ENCODE measurements at regions not wholly inside any gene's neighbourhood (a gene's known extent, or its start where the extent isn't known, plus 50 kb on each side); places are given as distances from the start of the nearest gene placed in this dataset.

DNA sequence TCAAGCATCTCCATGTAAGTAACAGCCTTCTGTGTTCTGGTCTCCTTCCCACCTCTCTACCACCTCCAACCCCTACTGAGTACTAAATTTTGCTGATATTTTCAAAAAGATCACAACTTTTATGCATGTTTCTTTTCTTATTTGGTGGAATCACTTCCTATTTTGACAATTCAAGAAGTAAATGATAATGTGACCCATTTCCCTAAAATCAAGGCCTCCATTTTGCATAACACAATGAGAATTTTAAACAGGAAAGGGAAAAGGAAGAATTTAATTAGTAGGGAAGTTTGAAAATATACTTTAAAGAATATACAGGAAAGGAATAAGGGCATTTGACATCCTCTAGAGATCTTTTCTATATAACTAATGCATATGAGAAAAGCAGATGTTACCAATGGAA is 212.9 kb upstream of the RASA1 start:
- Histone ChIP-seq H3K36me3 (replicated peaks in 1 of 2; ENCODE audit: control insufficient read depth in 1 of 2, insufficient read depth in 2 of 2, low read length in 2 of 2) (no peaks in the 10 kb centered on the region), H3K27me3 (ENCODE audit: control insufficient read depth in 2 of 2, insufficient read depth in 2 of 2, low read length in 2 of 2) (no peaks in the 10 kb centered on the region), H4K20me1 (ENCODE audit: insufficient read depth, low read length) (no peaks in the 10 kb centered on the region), H3K4me1 (ENCODE audit: control insufficient read depth in 1 of 2, insufficient read depth in 2 of 2, low read length in 2 of 2) (peaks cover 2 to 14% of the 10 kb centered on the region in 2 donors), H3K4me3 (replicated peaks in 1 of 3; ENCODE audit: low read depth in 2 of 3, low read length in 3 of 3) (no peak overlapping the region), H3K27ac (ENCODE audit: low read depth in 1 of 2, low read length in 2 of 2) (peak overlapping the region in 1 of 2 donors; percentile 36), H3K9me3 (replicated peaks in 1 of 2; ENCODE audit: control insufficient read depth in 1 of 2, insufficient read depth in 1 of 2, low read length in 2 of 2) (peaks cover 8% of the 10 kb centered on the region in 2 donors), H3K79me2 (ENCODE audit: insufficient read depth, low read length) (no peaks in the 10 kb centered on the region), H2AFZ (ENCODE audit: insufficient read depth, low read depth, low read length, poor library complexity, severe bottlenecking) (no peak overlapping the region), H3K9ac (ENCODE audit: insufficient read depth, low read length, poor library complexity, severe bottlenecking) (no peak overlapping the region), H3K4me2 (replicated peaks; ENCODE audit: extremely low read depth, low read length, poor library complexity, severe bottlenecking) (no peak overlapping the region)
- H3K4me3 Mint-ChIP-seq, result no peak overlapping the region
- intact Hi-C loops (cut with micrococcal nuclease), result no loop called here
- no peaks in the 10 kb centered on the region for H3K27me3 Mint-ChIP-seq (ENCODE audit: low read depth in 3 of 3)
- no peaks in the 10 kb centered on the region for H3K36me3 Mint-ChIP-seq
- peak overlapping the region in 6 of 7 donors; percentile 34 to 87 (median 61) for H3K27ac Mint-ChIP-seq
- TF ChIP-seq, protein P1, sequence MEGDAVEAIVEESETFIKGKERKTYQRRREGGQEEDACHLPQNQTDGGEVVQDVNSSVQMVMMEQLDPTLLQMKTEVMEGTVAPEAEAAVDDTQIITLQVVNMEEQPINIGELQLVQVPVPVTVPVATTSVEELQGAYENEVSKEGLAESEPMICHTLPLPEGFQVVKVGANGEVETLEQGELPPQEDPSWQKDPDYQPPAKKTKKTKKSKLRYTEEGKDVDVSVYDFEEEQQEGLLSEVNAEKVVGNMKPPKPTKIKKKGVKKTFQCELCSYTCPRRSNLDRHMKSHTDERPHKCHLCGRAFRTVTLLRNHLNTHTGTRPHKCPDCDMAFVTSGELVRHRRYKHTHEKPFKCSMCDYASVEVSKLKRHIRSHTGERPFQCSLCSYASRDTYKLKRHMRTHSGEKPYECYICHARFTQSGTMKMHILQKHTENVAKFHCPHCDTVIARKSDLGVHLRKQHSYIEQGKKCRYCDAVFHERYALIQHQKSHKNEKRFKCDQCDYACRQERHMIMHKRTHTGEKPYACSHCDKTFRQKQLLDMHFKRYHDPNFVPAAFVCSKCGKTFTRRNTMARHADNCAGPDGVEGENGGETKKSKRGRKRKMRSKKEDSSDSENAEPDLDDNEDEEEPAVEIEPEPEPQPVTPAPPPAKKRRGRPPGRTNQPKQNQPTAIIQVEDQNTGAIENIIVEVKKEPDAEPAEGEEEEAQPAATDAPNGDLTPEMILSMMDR (IDR thresholded peaks at IDR 0.05), result no peak
- H3K9me3 Mint-ChIP-seq, result peaks cover 11 to 27% (median 21%) of the 10 kb centered on the region in 7 donors
- H3K4me1 Mint-ChIP-seq, result peaks cover 24% of the 10 kb centered on the region
- DNase-seq, result no peak

DNA sequence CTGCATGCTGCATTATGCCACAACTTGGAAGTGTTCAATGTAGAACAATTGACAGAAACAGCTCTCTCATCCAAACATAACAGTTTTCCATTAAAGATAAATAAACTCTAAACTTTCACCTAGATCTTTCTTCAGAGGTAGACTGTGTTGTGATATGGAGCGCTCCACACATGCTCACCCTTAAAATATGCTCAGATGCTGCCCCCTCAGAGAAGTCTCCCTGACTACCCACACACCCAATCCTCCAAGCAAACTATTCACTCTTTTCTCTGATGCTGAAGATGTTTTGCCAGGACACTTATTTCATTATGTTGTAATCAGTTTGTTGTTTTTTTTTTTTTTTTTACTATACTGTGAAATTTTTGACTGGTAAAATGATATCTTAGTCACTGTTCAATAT is 206.6 kb upstream of the RASA1 start:
- TF ChIP-seq, protein P1 (IDR thresholded peaks at IDR 0.05), result no peak
- Histone ChIP-seq H4K20me1 (ENCODE audit: insufficient read depth, low read length) (no peaks in the 10 kb centered on the region), H3K4me2 (replicated peaks; ENCODE audit: extremely low read depth, low read length, poor library complexity, severe bottlenecking) (no peak overlapping the region), H3K36me3 (replicated peaks in 1 of 2; ENCODE audit: control insufficient read depth in 1 of 2, insufficient read depth in 2 of 2, low read length in 2 of 2) (no peaks in the 10 kb centered on the region), H3K9me3 (replicated peaks in 1 of 2; ENCODE audit: control insufficient read depth in 1 of 2, insufficient read depth in 1 of 2, low read length in 2 of 2) (no peaks in the 10 kb centered on the region), H3K27ac (ENCODE audit: low read depth in 1 of 2, low read length in 2 of 2) (no peak overlapping the region), H3K4me3 (replicated peaks in 1 of 3; ENCODE audit: low read depth in 2 of 3, low read length in 3 of 3) (no peak overlapping the region), H2AFZ (ENCODE audit: insufficient read depth, low read depth, low read length, poor library complexity, severe bottlenecking) (no peak overlapping the region), H3K4me1 (ENCODE audit: control insufficient read depth in 1 of 2, insufficient read depth in 2 of 2, low read length in 2 of 2) (no peaks in the 10 kb centered on the region), H3K79me2 (ENCODE audit: insufficient read depth, low read length) (no peaks in the 10 kb centered on the region), H3K9ac (ENCODE audit: insufficient read depth, low read length, poor library complexity, severe bottlenecking) (no peak overlapping the region), H3K27me3 (ENCODE audit: control insufficient read depth in 2 of 2, insufficient read depth in 2 of 2, low read length in 2 of 2) (no peaks in the 10 kb centered on the region)
- no CpG with 5 or more reads among the region's 1 CpG for WGBS (ENCODE audit: insufficient coverage)
- Mint-ChIP-seq H3K27me3 (ENCODE audit: low read depth in 3 of 3) (no peaks in the 10 kb centered on the region), H3K9me3 (peaks cover 1 to 13% (median 7%) of the 10 kb centered on the region in 7 donors), H3K36me3 (no peaks in the 10 kb centered on the region), H3K4me3 (no peak overlapping the region), H3K4me1 (no peaks in the 10 kb centered on the region), H3K27ac (no peak overlapping the region)
- intact Hi-C loops (cut with micrococcal nuclease), result no loop called here
- no peak for DNase-seq

All from CD14-positive monocyte (primary cell).